ENCODE measurements at regions not wholly inside any gene's neighbourhood (a gene's known extent, or its start where the extent isn't known, plus 50 kb on each side); places are given as distances from the start of the nearest gene placed in this dataset.

- Histone ChIP-seq H3K4me2 (ENCODE audit: low read length) (no peak overlapping the region), H3K4me3 (ENCODE audit: insufficient read depth, low read depth, low read length) (no peak overlapping the region), H3K9me3 (ENCODE audit: insufficient read depth, low read depth, low read length) (no peaks in the 10 kb centered on the region), H3K4me1 (ENCODE audit: insufficient read depth, low read length) (no peaks in the 10 kb centered on the region), H3K36me3 (ENCODE audit: insufficient read depth, low read length) (no peaks in the 10 kb centered on the region), H3K79me2 (ENCODE audit: insufficient read depth, low read length) (no peaks in the 10 kb centered on the region), H3K27me3 (ENCODE audit: insufficient read depth, low read length) (no peaks in the 10 kb centered on the region), H4K20me1 (ENCODE audit: insufficient read depth, low read length) (no peaks in the 10 kb centered on the region), H3K27ac (ENCODE audit: low read depth, low read length) (no peak overlapping the region), H2AFZ (ENCODE audit: low read depth, low read length) (no peak overlapping the region), H3K9ac (ENCODE audit: low read length) (no peak overlapping the region)
- peaks cover 58% of the 10 kb centered on the region for H3K27me3 Mint-ChIP-seq (ENCODE audit: low read depth, unreplicated experiment)
- TF ChIP-seq CTCF (IDR thresholded peaks at IDR 0.05; ENCODE audit: insufficient read depth, low read depth, low read length) (no peak), EZH2 (IDR thresholded peaks at IDR 0.05; ENCODE audit: insufficient read depth, low read length) (no peak)
- FAIRE-seq (no peak), DNase-seq (ENCODE audit: low read depth) (no peak)
- no peaks in the 10 kb centered on the region for H3K36me3 Mint-ChIP-seq (ENCODE audit: low read depth, unreplicated experiment)
- peaks cover 3% of the 10 kb centered on the region for H3K9me3 Mint-ChIP-seq (ENCODE audit: unreplicated experiment)
- peaks cover 2% of the 10 kb centered on the region for H3K4me1 Mint-ChIP-seq (ENCODE audit: low read depth, unreplicated experiment)
- no peak overlapping the region for H3K4me3 Mint-ChIP-seq (ENCODE audit: unreplicated experiment)
- H3K27ac Mint-ChIP-seq (ENCODE audit: unreplicated experiment) = no peak overlapping the region
Observed at GRCh38 chr17:6314311-6314710, 120.6 kb downstream of the AIPL1 start.

DNA sequence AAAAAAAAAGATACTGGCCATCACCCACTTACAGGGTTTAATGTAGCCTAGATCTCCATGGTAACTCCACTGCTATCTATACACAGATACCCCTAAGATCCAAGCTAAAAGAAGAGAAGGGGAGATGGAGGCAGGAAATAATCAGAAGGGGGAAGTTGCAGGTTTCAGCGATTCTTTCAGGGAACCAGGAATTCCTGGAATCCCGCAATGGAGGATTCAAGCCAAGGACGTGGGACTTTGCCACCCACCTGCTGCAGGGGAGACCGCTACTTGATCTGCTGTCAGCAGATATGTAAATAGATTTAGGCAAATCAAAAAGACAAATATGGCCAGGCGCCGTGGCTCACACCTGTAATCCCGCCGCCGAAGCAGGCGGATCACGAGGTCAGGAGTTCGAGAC, 121.1 kb downstream of the AIPL1 start:
- Histone ChIP-seq H4K20me1 (ENCODE audit: insufficient read depth, low read length) (no peaks in the 10 kb centered on the region), H3K9ac (ENCODE audit: low read length) (no peak overlapping the region), H3K27ac (ENCODE audit: low read depth, low read length) (no peak overlapping the region), H3K4me1 (ENCODE audit: insufficient read depth, low read length) (no peaks in the 10 kb centered on the region), H3K4me2 (ENCODE audit: low read length) (no peak overlapping the region), H3K36me3 (ENCODE audit: insufficient read depth, low read length) (no peaks in the 10 kb centered on the region), H3K4me3 (ENCODE audit: insufficient read depth, low read depth, low read length) (no peak overlapping the region), H3K9me3 (ENCODE audit: insufficient read depth, low read depth, low read length) (no peaks in the 10 kb centered on the region), H2AFZ (ENCODE audit: low read depth, low read length) (no peak overlapping the region), H3K79me2 (ENCODE audit: insufficient read depth, low read length) (no peaks in the 10 kb centered on the region), H3K27me3 (ENCODE audit: insufficient read depth, low read length) (no peaks in the 10 kb centered on the region)
- peaks cover 3% of the 10 kb centered on the region for H3K9me3 Mint-ChIP-seq (ENCODE audit: unreplicated experiment)
- H3K4me1 Mint-ChIP-seq (ENCODE audit: low read depth, unreplicated experiment) = no peaks in the 10 kb centered on the region
- peaks cover 63% of the 10 kb centered on the region for H3K27me3 Mint-ChIP-seq (ENCODE audit: low read depth, unreplicated experiment)
- no peak overlapping the region for H3K27ac Mint-ChIP-seq (ENCODE audit: unreplicated experiment)
- H3K4me3 Mint-ChIP-seq (ENCODE audit: unreplicated experiment) = no peak overlapping the region
- no peak for FAIRE-seq
- no peak for DNase-seq (ENCODE audit: low read depth)
- no peaks in the 10 kb centered on the region for H3K36me3 Mint-ChIP-seq (ENCODE audit: low read depth, unreplicated experiment)
- TF ChIP-seq CTCF (IDR thresholded peaks at IDR 0.05; ENCODE audit: insufficient read depth, low read depth, low read length) (no peak), EZH2 (IDR thresholded peaks at IDR 0.05; ENCODE audit: insufficient read depth, low read length) (no peak)

DNA sequence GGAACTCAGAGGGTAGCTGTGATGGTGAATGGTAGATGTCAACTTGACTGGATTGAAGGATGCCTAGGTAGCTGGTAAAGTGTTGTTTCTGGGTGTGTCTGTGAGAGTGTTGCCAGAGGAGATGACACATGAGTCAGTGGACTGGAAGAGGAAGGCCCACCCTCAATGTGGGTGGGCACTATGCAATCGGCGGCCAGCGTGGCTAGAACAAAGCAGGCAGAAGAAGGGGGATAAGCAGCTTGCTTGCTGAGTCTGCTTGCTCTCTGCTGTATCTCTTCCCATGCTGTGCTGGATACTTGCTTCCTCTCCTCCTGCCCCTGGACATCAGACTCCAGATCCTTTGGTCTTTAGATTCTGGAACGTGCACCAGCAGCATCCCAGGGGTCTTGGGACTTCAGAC, 128.1 kb downstream of the AIPL1 start:
- Histone ChIP-seq H3K27me3 (ENCODE audit: insufficient read depth, low read length) (no peaks in the 10 kb centered on the region), H3K36me3 (ENCODE audit: insufficient read depth, low read length) (no peaks in the 10 kb centered on the region), H4K20me1 (ENCODE audit: insufficient read depth, low read length) (no peaks in the 10 kb centered on the region), H3K27ac (ENCODE audit: low read depth, low read length) (no peak overlapping the region), H3K79me2 (ENCODE audit: insufficient read depth, low read length) (no peaks in the 10 kb centered on the region), H2AFZ (ENCODE audit: low read depth, low read length) (no peak overlapping the region), H3K4me1 (ENCODE audit: insufficient read depth, low read length) (no peaks in the 10 kb centered on the region), H3K9me3 (ENCODE audit: insufficient read depth, low read depth, low read length) (peaks cover 3% of the 10 kb centered on the region), H3K4me3 (ENCODE audit: insufficient read depth, low read depth, low read length) (no peak overlapping the region), H3K9ac (ENCODE audit: low read length) (no peak overlapping the region), H3K4me2 (ENCODE audit: low read length) (no peak overlapping the region)
- DNase-seq (ENCODE audit: low read depth) = no peak
- TF ChIP-seq EZH2 (IDR thresholded peaks at IDR 0.05; ENCODE audit: insufficient read depth, low read length) (no peak), CTCF (IDR thresholded peaks at IDR 0.05; ENCODE audit: insufficient read depth, low read depth, low read length) (no peak)
- Mint-ChIP-seq H3K4me1 (ENCODE audit: low read depth, unreplicated experiment) (no peaks in the 10 kb centered on the region), H3K4me3 (ENCODE audit: unreplicated experiment) (no peak overlapping the region), H3K27me3 (ENCODE audit: low read depth, unreplicated experiment) (peaks cover 75% of the 10 kb centered on the region), H3K36me3 (ENCODE audit: low read depth, unreplicated experiment) (no peaks in the 10 kb centered on the region), H3K9me3 (ENCODE audit: unreplicated experiment) (peaks cover 3% of the 10 kb centered on the region), H3K27ac (ENCODE audit: unreplicated experiment) (no peak overlapping the region)
- FAIRE-seq = no peak
